ENCODE measurements at regions not wholly inside any gene's neighbourhood (a gene's known extent, or its start where the extent isn't known, plus 50 kb on each side); places are given as distances from the start of the nearest gene placed in this dataset.

DNA sequence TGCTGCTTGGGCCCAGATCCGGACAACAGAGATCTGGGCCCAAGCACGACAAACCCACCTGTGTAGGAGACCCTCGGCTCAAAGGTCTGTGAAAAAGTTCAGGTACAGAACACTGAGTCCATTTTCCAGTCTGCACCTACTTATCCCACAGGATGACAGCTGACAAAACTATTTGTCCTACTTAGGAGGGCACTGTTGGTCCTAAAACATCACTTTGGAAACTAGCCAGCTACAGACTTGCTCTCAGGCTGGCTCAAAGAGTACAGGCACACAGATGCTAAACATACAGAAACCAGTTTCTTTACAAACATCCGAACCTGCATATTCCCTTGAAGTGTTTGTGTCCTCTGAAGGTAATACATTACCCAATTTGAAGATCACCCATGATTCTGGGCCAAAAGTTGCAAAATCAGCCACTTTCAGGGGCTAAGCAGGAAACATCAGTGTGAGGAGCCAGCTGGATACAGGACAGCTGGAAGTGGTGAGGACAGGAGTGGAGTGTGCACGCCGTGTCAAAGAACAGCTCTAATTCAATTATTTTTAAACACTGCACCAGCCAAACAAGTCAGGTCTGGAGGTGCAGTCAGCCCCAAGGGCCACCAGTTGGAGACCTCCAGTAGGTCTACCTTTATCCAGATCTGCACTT is 88.5 kb downstream of the NOC3L start:
- intact Hi-C loops (cut with DNase I): no loop called here

DNA sequence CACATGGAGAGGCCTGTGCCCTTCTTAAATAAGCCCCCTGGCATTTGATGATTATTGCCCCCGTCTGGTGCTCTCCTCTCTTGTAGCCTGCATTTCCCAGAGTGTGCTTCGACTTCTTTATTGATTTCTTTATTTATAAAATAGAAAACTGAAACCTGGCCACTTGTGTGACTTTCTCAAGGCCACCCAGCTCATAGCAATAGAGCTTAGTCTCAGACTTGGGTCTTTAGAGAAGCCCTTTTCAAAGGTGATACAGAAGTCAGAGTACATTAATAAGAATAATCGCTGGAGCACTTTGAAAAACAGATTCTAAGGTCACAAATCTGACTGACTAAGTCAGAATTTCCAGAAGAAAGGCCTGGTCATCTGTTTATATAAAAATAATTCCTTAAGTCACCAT is 86.6 kb downstream of the NOC3L start:
- intact Hi-C loops (cut with DNase I): no loop called here
- DNase-seq: no peak

More for the DNA sequence above, 88.5 kb downstream of the NOC3L start:
- peak in 1 of 10 donors; percentile 8 for DNase-seq

- intact Hi-C loops (cut with DNase I): no loop called here
- DNase-seq: no peak
These were observed 85.3 kb downstream of the NOC3L start for GRCh38 chr10:94277450-94277849.

- intact Hi-C loops (cut with DNase I): no loop called here
- DNase-seq: peak in 5 of 10 donors; percentile 9 to 85 (median 60)
These were observed 82.7 kb downstream of the NOC3L start for GRCh38 chr10:94279835-94280709.

GRCh38 chr10:94281654-94282053 is 81.1 kb downstream of the NOC3L start:
- intact Hi-C loops (cut with DNase I): no loop called here
- DNase-seq: no peak

DNA sequence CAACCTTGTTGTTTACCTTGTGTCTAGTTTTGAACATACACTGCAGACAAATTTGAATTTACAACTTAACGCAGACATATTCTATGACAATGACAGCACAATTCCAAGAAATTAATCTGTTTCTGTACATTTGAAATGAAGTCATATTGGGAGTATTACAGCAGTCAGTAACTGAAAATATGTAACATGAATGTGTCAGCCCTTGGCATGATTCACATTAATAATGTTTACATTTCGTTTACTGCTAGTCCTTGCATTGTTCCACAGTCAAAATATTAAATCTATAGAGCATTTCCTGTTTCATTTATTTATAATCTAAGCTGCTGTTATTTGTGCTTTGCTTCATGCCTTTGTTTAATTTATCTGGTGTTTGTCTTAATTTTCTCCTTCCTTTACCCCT is 80.4 kb downstream of the NOC3L start:
- intact Hi-C loops (cut with DNase I): no loop called here
- DNase-seq: no peak

Measured in posterior cingulate gyrus (tissue), 11 donors.